Activated T-cell treated with anti-CD3 and anti-CD28 coated beads, Interleukin-2, amount 50 U/mL, for 4 hours (primary cell): ENCODE measurements at regions not wholly inside any gene's neighbourhood (a gene's known extent, or its start where the extent isn't known, plus 50 kb on each side); places are given as distances from the start of the nearest gene placed in this dataset.
"Not testable (repeated sequence)": the region's sequence is repeated elsewhere in the genome, so short reads cannot be mapped to it uniquely, and the experiment has no call there.

ENCODE experiments used
- ATAC-seq, 2 donors: fragments of 200-7000 bp; cut with Tn5 transposase; one replicate each; pipeline ENCODE4 v1.10.0; 2021
- DNase-seq: peaks from one replicate; pipeline ENCODE4 v3.0.0-alpha.2; 2020
- H3K27me3 Mint-ChIP-seq: one replicate; pipeline ENCODE4 v1.8.0; 2021; ENCODE audit warnings: low read depth, mixed read lengths
- H3K36me3 Mint-ChIP-seq: one replicate; pipeline ENCODE4 v1.8.0; 2022; ENCODE audit warnings: mixed read lengths; ENCODE audit not compliant: insufficient read depth
- H3K4me1 Mint-ChIP-seq: one replicate; pipeline ENCODE4 v1.8.0; 2021; ENCODE audit warnings: low read depth, mixed read lengths
- H3K4me3 Mint-ChIP-seq: one replicate; pipeline ENCODE4 v1.8.0; 2021; ENCODE audit warnings: mild to moderate bottlenecking, moderate library complexity, mixed read lengths
- H3K9me3 Mint-ChIP-seq: one replicate; pipeline ENCODE4 v1.8.0; 2021; ENCODE audit warnings: mixed read lengths

DNA sequence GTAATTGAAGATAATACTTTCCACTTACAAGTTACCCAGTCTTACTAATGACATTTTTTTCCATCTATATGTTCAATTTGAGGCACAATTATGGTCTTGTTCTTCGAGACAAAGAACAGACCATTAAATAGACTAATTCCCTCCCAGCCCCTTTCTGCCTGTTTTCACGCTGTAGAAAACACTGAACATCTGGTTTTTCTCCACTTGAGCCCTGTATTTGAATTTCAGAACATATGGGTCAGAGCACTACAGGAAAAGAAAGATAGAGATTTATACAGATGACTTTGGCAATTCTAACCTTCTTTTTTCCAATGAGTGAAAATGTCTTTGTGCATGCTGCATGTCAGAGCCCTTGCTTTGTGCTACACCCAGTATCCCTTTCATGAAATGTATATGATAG is 506.9 kb downstream of the LRRC70 start:
- DNase-seq: no peak
- no peaks in the 10 kb centered on the region for H3K4me1 Mint-ChIP-seq
- no peaks in the 10 kb centered on the region for H3K36me3 Mint-ChIP-seq
- no peaks in the 10 kb centered on the region for H3K27me3 Mint-ChIP-seq
- no peaks in the 10 kb centered on the region for H3K9me3 Mint-ChIP-seq
- ATAC-seq: no peak
- H3K4me3 Mint-ChIP-seq: no peak overlapping the region

- not testable (repeated sequence) for ATAC-seq, DNase-seq, H3K27me3 Mint-ChIP-seq, H3K4me1 Mint-ChIP-seq, H3K9me3 Mint-ChIP-seq, H3K4me3 Mint-ChIP-seq, H3K36me3 Mint-ChIP-seq
These were observed 505.1 kb downstream of the LRRC70 start for GRCh38 chr5:63083689-63084088.

- H3K9me3 Mint-ChIP-seq: no peaks in the 10 kb centered on the region
- DNase-seq: no peak
- no peaks in the 10 kb centered on the region for H3K36me3 Mint-ChIP-seq
- H3K4me1 Mint-ChIP-seq: no peaks in the 10 kb centered on the region
- ATAC-seq: no peak
- H3K27me3 Mint-ChIP-seq: no peaks in the 10 kb centered on the region
- H3K4me3 Mint-ChIP-seq: no peak overlapping the region
These were observed 502.8 kb downstream of the LRRC70 start for GRCh38 chr5:63081402-63081801.

- DNase-seq (no peak), ATAC-seq (no peak)
- H3K4me1 Mint-ChIP-seq: no peaks in the 10 kb centered on the region
- H3K9me3 Mint-ChIP-seq: no peaks in the 10 kb centered on the region
- no peaks in the 10 kb centered on the region for H3K27me3 Mint-ChIP-seq
- no peak overlapping the region for H3K4me3 Mint-ChIP-seq
- H3K36me3 Mint-ChIP-seq: no peaks in the 10 kb centered on the region
These were observed 491.4 kb downstream of the LRRC70 start for GRCh38 chr5:63070001-63070400.

GRCh38 chr5:63055421-63055820 is 476.8 kb downstream of the LRRC70 start:
- peaks cover 8% of the 10 kb centered on the region for H3K9me3 Mint-ChIP-seq
- no peaks in the 10 kb centered on the region for H3K27me3 Mint-ChIP-seq
- H3K4me3 Mint-ChIP-seq: no peak overlapping the region
- DNase-seq: no peak
- ATAC-seq: no peak
- no peaks in the 10 kb centered on the region for H3K36me3 Mint-ChIP-seq
- H3K4me1 Mint-ChIP-seq: no peaks in the 10 kb centered on the region

GRCh38 chr5:63053019-63053638 is 474.5 kb downstream of the LRRC70 start:
- Mint-ChIP-seq H3K27me3 (no peaks in the 10 kb centered on the region), H3K4me1 (no peaks in the 10 kb centered on the region), H3K9me3 (peaks cover 8% of the 10 kb centered on the region), H3K4me3 (no peak overlapping the region), H3K36me3 (no peaks in the 10 kb centered on the region)
- no peak for DNase-seq
- ATAC-seq: no peak

GRCh38 chr5:63050916-63051315 is 472.3 kb downstream of the LRRC70 start:
- Mint-ChIP-seq H3K27me3 (no peaks in the 10 kb centered on the region), H3K36me3 (no peaks in the 10 kb centered on the region), H3K4me1 (no peaks in the 10 kb centered on the region), H3K4me3 (no peak overlapping the region), H3K9me3 (peaks cover 7% of the 10 kb centered on the region)
- DNase-seq: no peak
- no peak for ATAC-seq

GRCh38 chr5:63049935-63050334 is 471.3 kb downstream of the LRRC70 start:
- Mint-ChIP-seq H3K4me1 (no peaks in the 10 kb centered on the region), H3K27me3 (no peaks in the 10 kb centered on the region), H3K9me3 (no peaks in the 10 kb centered on the region), H3K36me3 (no peaks in the 10 kb centered on the region), H3K4me3 (no peak overlapping the region)
- DNase-seq: no peak
- ATAC-seq: no peak

GRCh38 chr5:63043792-63044191 is 465.2 kb downstream of the LRRC70 start:
- H3K4me3 Mint-ChIP-seq: no peak overlapping the region
- H3K4me1 Mint-ChIP-seq: no peaks in the 10 kb centered on the region
- DNase-seq (no peak), ATAC-seq (no peak)
- H3K9me3 Mint-ChIP-seq: peaks cover 4% of the 10 kb centered on the region
- no peaks in the 10 kb centered on the region for H3K27me3 Mint-ChIP-seq
- H3K36me3 Mint-ChIP-seq: no peaks in the 10 kb centered on the region

GRCh38 chr5:63032343-63032742 is 453.7 kb downstream of the LRRC70 start:
- Mint-ChIP-seq H3K4me1 (no peaks in the 10 kb centered on the region), H3K36me3 (no peaks in the 10 kb centered on the region), H3K27me3 (peaks cover 2% of the 10 kb centered on the region), H3K4me3 (no peak overlapping the region), H3K9me3 (peaks cover 26% of the 10 kb centered on the region)
- DNase-seq (no peak), ATAC-seq (no peak)

GRCh38 chr5:63029891-63030290 is 451.3 kb downstream of the LRRC70 start:
- peaks cover 2% of the 10 kb centered on the region for H3K27me3 Mint-ChIP-seq
- ATAC-seq: no peak
- H3K4me1 Mint-ChIP-seq: no peaks in the 10 kb centered on the region

GRCh38 chr5:63025679-63026078 is 447.1 kb downstream of the LRRC70 start:
- Mint-ChIP-seq H3K4me1 (no peaks in the 10 kb centered on the region), H3K27me3 (peaks cover 2% of the 10 kb centered on the region), H3K4me3 (peak overlapping the region; percentile 34), H3K36me3 (no peaks in the 10 kb centered on the region), H3K9me3 (peaks cover 4% of the 10 kb centered on the region)
- no peak for ATAC-seq
- no peak for DNase-seq

More at GRCh38 chr5:63029891-63030290, 451.3 kb downstream of the LRRC70 start:
- H3K4me3 Mint-ChIP-seq: no peak overlapping the region
- H3K9me3 Mint-ChIP-seq: peaks cover 26% of the 10 kb centered on the region
- H3K36me3 Mint-ChIP-seq: no peaks in the 10 kb centered on the region
- no peak for DNase-seq

DNA sequence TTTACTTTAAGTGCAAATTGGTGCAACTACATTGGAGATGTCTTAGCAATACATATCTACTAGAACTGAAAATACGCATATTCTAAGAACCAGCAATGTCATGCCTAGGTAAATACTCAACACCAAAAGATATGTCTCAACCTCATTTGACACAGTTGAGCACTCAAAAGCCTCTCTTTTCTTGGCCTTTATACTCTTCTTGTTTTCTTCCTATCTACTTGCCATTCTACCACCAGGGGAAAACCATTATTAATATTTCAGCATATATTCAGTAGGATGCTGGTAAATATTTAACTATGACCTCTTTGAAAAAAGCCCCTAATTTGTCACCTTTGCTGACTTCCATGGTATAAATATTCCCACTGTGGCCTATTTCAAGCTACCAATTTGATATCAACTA is 443.8 kb downstream of the LRRC70 start:
- H3K4me3 Mint-ChIP-seq: no peak overlapping the region
- H3K4me1 Mint-ChIP-seq: no peaks in the 10 kb centered on the region
- H3K27me3 Mint-ChIP-seq: no peaks in the 10 kb centered on the region
- no peaks in the 10 kb centered on the region for H3K9me3 Mint-ChIP-seq
- DNase-seq (no peak), ATAC-seq (no peak)
- no peaks in the 10 kb centered on the region for H3K36me3 Mint-ChIP-seq

- H3K36me3 Mint-ChIP-seq: peaks cover 2% of the 10 kb centered on the region
- H3K27me3 Mint-ChIP-seq: no peaks in the 10 kb centered on the region
- no peak for ATAC-seq
- peaks cover 32% of the 10 kb centered on the region for H3K9me3 Mint-ChIP-seq
- no peaks in the 10 kb centered on the region for H3K4me1 Mint-ChIP-seq
- DNase-seq: no peak
- no peak overlapping the region for H3K4me3 Mint-ChIP-seq
These were observed 432.5 kb downstream of the LRRC70 start for GRCh38 chr5:63011158-63011557.

GRCh38 chr5:63008195-63008594 is 429.6 kb downstream of the LRRC70 start:
- DNase-seq (no peak), ATAC-seq (no peak)
- no peak overlapping the region for H3K4me3 Mint-ChIP-seq
- H3K36me3 Mint-ChIP-seq: peaks cover 2% of the 10 kb centered on the region
- H3K4me1 Mint-ChIP-seq: no peaks in the 10 kb centered on the region
- H3K9me3 Mint-ChIP-seq: peaks cover 25% of the 10 kb centered on the region
- H3K27me3 Mint-ChIP-seq: no peaks in the 10 kb centered on the region

- H3K9me3 Mint-ChIP-seq: peaks cover 36% of the 10 kb centered on the region
- not testable (repeated sequence) for H3K27me3 Mint-ChIP-seq, DNase-seq, ATAC-seq, H3K36me3 Mint-ChIP-seq, H3K4me3 Mint-ChIP-seq, H3K4me1 Mint-ChIP-seq
These were observed 416.2 kb downstream of the LRRC70 start for GRCh38 chr5:62994842-62995241.
